HCT116 (cell line): ENCODE measurements at regions not wholly inside any gene's neighbourhood (a gene's known extent, or its start where the extent isn't known, plus 50 kb on each side); places are given as distances from the start of the nearest gene placed in this dataset.

ENCODE experiments used
- ATAC-seq: fragments of 200-7000 bp; cut with Tn5 transposase; 2 replicates; pipeline ENCODE4 v1.9.1; 2020; ENCODE audit warnings: mild to moderate bottlenecking, moderate library complexity
- BruUV-seq: library from RNA; stranded (reverse); fragments of 400-500 nt; replicated peaks from 2 replicates; lab custom pipeline; 2021; lab: Mats Ljungman, UMichigan
- CTCF ChIA-PET: fragments of 300-600 bp; sonication (Branson Sonifier 250); formaldehyde crosslinking; loops from one replicate; lab custom pipeline; 2021; ENCODE audit warnings: antibody characterized with exemption; lab: Charles Lee
- POLR2A ChIA-PET: fragments of 300-600, 350-600 bp; sonication (Branson Sonifier 250); formaldehyde crosslinking; loops from one replicate; lab custom pipeline; 2021; ENCODE audit warnings: antibody characterized with exemption; lab: Charles Lee
- RAD21 ChIA-PET, 2 experiments: fragments of 300-600 bp; sonication (Branson Sonifier 250); formaldehyde crosslinking; loops; one replicate each; lab custom pipeline; 2023; ENCODE audit warnings: low total read pairs in 2 of 2; ENCODE audit not compliant: uncharacterized antibody in 2 of 2, unreplicated experiment in 2 of 2, low non-redundant PET in 1 of 2; lab: Charles Lee
- DNase-seq: peaks from one replicate; pipeline ENCODE4 v3.0.0-alpha.2; 2010; ENCODE audit warnings: low read depth, low spot score
- H2AFZ ChIP-seq: fragments of 200-600 bp; shearing (Covaris generic), sonication (generic); 2 replicates; pipeline ENCODE4 v1.6.1; 2017; ENCODE audit warnings: low read depth, mixed run types, mixed read lengths, antibody characterized with exemption, low read length; ENCODE audit not compliant: poor library complexity, severe bottlenecking
- H3K27ac ChIP-seq: 2 replicates; pipeline ENCODE4 v1.5.1; 2012; ENCODE audit warnings: low read depth, low read length
- H3K27me3 ChIP-seq: fragments of 200-600 bp; sonication (generic); 2 replicates; pipeline ENCODE4 v1.6.1; 2016; ENCODE audit warnings: mixed run types, low read length, mixed read lengths; ENCODE audit not compliant: insufficient read depth
- H3K36me3 ChIP-seq, 2 experiments: fragments of 200-500 bp in 1 of 2; fragments of 200-600 bp in 1 of 2; sonication (Bioruptor generic) in 1 of 2; sonication (generic) in 1 of 2; 2 replicates each; pipeline versions ENCODE4 v1.5.1 to v1.6.1; 2014 to 2016; ENCODE audit warnings: low read length in 2 of 2, inconsistent platforms in 1 of 2, mixed read lengths in 1 of 2, mixed run types in 1 of 2; ENCODE audit not compliant: insufficient read depth in 2 of 2, control insufficient read depth in 1 of 2
- H3K4me1 ChIP-seq, 2 experiments: fragments of 200-600 bp in 1 of 2; sonication (generic) in 1 of 2; 2 replicates each; pipeline versions ENCODE4 v1.5.1 to v1.6.1; 2012 to 2017; ENCODE audit warnings: low read length in 2 of 2, inconsistent platforms in 1 of 2, mild to moderate bottlenecking in 1 of 2, mixed read lengths in 1 of 2, mixed run types in 1 of 2, moderate library complexity in 1 of 2; ENCODE audit not compliant: insufficient read depth in 2 of 2, control insufficient read depth in 1 of 2
- H3K4me2 ChIP-seq: fragments of 200-600 bp; sonication (generic); 2 replicates; pipeline ENCODE4 v1.6.1; 2017; ENCODE audit warnings: mixed run types, low read length, mixed read lengths
- H3K4me3 ChIP-seq, 2 experiments: fragments of 200-600 bp in 1 of 2; sonication (generic) in 1 of 2; replicated peaks in 1 of 2; 2 replicates each; pipeline ENCODE4 v1.5.1; 2011 to 2016; ENCODE audit warnings: low read length in 2 of 2, control low read depth in 1 of 2, low read depth in 1 of 2, mild to moderate bottlenecking in 1 of 2, mixed read lengths in 1 of 2, mixed run types in 1 of 2
- H3K79me2 ChIP-seq: fragments of 200-600 bp; sonication (generic); 2 replicates; pipeline ENCODE4 v1.6.1; 2017; ENCODE audit warnings: mild to moderate bottlenecking, mixed run types, low read length, moderate library complexity, mixed read lengths; ENCODE audit not compliant: insufficient read depth
- H3K9ac ChIP-seq: fragments of 200-600 bp; sonication (generic); 2 replicates; pipeline ENCODE4 v1.6.1; 2016; ENCODE audit warnings: low read length, mixed read lengths
- H3K9me2 ChIP-seq: fragments of 200-600 bp; sonication (generic), shearing (Covaris generic); 2 replicates; pipeline ENCODE4 v1.6.1; 2017; ENCODE audit warnings: mixed run types, mild to moderate bottlenecking, moderate library complexity; ENCODE audit not compliant: insufficient read depth
- H3K9me3 ChIP-seq, 2 experiments: fragments of 200-500 bp in 1 of 2; fragments of 200-600 bp in 1 of 2; sonication (Bioruptor generic) in 1 of 2; sonication (generic) in 1 of 2; 2 replicates each; pipeline ENCODE4 v1.6.1; 2014 to 2017; ENCODE audit warnings: low read length in 2 of 2, mixed read lengths in 2 of 2, inconsistent platforms in 1 of 2, low read depth in 1 of 2, mild to moderate bottlenecking in 1 of 2, mixed run types in 1 of 2, moderate library complexity in 1 of 2; ENCODE audit not compliant: control insufficient read depth in 1 of 2, insufficient read depth in 1 of 2
- H4K20me1 ChIP-seq: fragments of 200-600 bp; sonication (generic), shearing (Covaris generic); 2 replicates; pipeline ENCODE4 v1.6.1; 2017; ENCODE audit warnings: mixed run types, mild to moderate bottlenecking, moderate library complexity; ENCODE audit not compliant: insufficient read depth
- CBX3 ChIP-seq: IDR thresholded peaks from 2 replicates; pipeline ENCODE4 v1.6.1; 2012; ENCODE audit warnings: low read depth
- CEBPB ChIP-seq: IDR thresholded peaks from 2 replicates; pipeline ENCODE4 v1.6.1; 2012; ENCODE audit warnings: low read depth
- EGR1 ChIP-seq: IDR thresholded peaks from 2 replicates; pipeline ENCODE4 v1.6.1; 2012; ENCODE audit warnings: low read depth
- EZH2 ChIP-seq: fragments of 200-600 bp; sonication (generic); IDR thresholded peaks from 2 replicates; pipeline ENCODE4 v1.6.1; 2017; ENCODE audit warnings: antibody characterized with exemption, mixed run types
- EZH2phosphoT487 ChIP-seq: fragments of 200-600 bp; IDR thresholded peaks from 2 replicates; pipeline ENCODE4 v1.6.1; 2018; ENCODE audit warnings: antibody characterized with exemption, borderline replicate concordance
- JUND ChIP-seq: IDR thresholded peaks from 2 replicates; pipeline ENCODE4 v1.6.1; 2012
- POLR2A ChIP-seq: IDR thresholded peaks from 2 replicates; pipeline ENCODE4 v1.7.0; 2011; ENCODE audit warnings: borderline replicate concordance; ENCODE audit not compliant: insufficient read depth, insufficient read length; ENCODE audit errors: extremely low read depth
- POLR2AphosphoS5 ChIP-seq: IDR thresholded peaks from 2 replicates; pipeline ENCODE4 v1.6.1; 2011; ENCODE audit warnings: mild to moderate bottlenecking, low read depth, low read length, moderate library complexity
- RAD21 ChIP-seq: IDR thresholded peaks from 2 replicates; pipeline ENCODE4 v1.6.1; 2012; ENCODE audit warnings: low read depth, mild to moderate bottlenecking
- SIN3A ChIP-seq: IDR thresholded peaks from 2 replicates; pipeline ENCODE4 v1.6.1; 2012; ENCODE audit warnings: low read depth
- SP1 ChIP-seq: IDR thresholded peaks from 2 replicates; pipeline ENCODE4 v1.6.1; 2012; ENCODE audit warnings: low read depth
- TCF7L2 ChIP-seq: IDR thresholded peaks from 2 replicates; pipeline ENCODE4 v1.7.0; 2011; ENCODE audit warnings: borderline replicate concordance, inconsistent platforms; ENCODE audit not compliant: insufficient read depth, insufficient read length; ENCODE audit errors: extremely low read depth
- YY1 ChIP-seq: IDR thresholded peaks from 2 replicates; pipeline ENCODE4 v1.6.1; 2011; ENCODE audit warnings: low read length, low read depth, moderate library complexity, mild to moderate bottlenecking; ENCODE audit not compliant: insufficient replicate concordance; ENCODE audit errors: extremely low read depth
- ZFX ChIP-seq: fragments of 450-650 bp; IDR thresholded peaks from 2 replicates; pipeline ENCODE4 v1.6.1; 2017
- ZNF274 ChIP-seq: fragments of 200-500 bp; sonication (Bioruptor generic); IDR thresholded peaks from 2 replicates; pipeline ENCODE4 v1.6.1; 2014; ENCODE audit warnings: mild to moderate bottlenecking, low read depth, low read length, inconsistent platforms
- intact Hi-C: fragments of 100-400 bp; cut with micrococcal nuclease; formaldehyde crosslinking; loops from 2 replicates; pipeline ENCODE4 v1.10.0; 2022
- TF ChIP-seq, protein P1 (sequence below): IDR thresholded peaks from 2 replicates; pipeline ENCODE4 v1.6.1; 2012; ENCODE audit warnings: low read depth
- TF ChIP-seq, protein P2 (sequence below): IDR thresholded peaks from 2 replicates; pipeline ENCODE4 v1.6.1; 2012

DNA sequence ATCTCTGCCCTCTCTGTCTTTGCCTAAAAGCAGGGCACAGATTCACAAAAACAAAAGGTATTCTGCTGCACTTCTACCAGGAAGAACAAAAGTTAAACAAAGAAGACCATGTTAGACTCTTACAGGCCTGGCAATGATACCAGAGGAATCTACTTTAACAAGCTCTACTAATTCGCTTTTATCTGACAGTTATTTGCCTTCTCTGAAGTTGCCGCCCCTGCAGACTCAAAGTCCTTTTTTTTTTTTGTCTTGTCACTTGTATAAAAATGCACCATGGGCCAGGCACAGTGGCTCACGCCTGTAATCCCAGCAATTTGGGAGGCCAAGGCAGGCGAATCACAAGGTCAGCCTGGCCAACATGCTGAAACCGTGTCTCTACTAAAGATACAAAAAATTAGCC is 176.5 kb upstream of the UBL3 start:
- no peak overlapping the region for H3K27ac ChIP-seq
- no peak overlapping the region for H3K4me3 ChIP-seq
- H3K36me3 ChIP-seq = no peaks in the 10 kb centered on the region
- H3K4me1 ChIP-seq = no peaks in the 10 kb centered on the region
- H3K9me3 ChIP-seq = no peaks in the 10 kb centered on the region
- no peaks in the 10 kb centered on the region for H3K79me2 ChIP-seq
- no peak overlapping the region for H3K9ac ChIP-seq
- no peak for DNase-seq
- ATAC-seq = no peak
- CTCF ChIA-PET = no interaction called here
- no peak for TF ChIP-seq RAD21
- TF ChIP-seq JUND = no peak
- TF ChIP-seq EZH2phosphoT487 = no peak
- no peak for TF ChIP-seq SIN3A
- TF ChIP-seq, protein P1, sequence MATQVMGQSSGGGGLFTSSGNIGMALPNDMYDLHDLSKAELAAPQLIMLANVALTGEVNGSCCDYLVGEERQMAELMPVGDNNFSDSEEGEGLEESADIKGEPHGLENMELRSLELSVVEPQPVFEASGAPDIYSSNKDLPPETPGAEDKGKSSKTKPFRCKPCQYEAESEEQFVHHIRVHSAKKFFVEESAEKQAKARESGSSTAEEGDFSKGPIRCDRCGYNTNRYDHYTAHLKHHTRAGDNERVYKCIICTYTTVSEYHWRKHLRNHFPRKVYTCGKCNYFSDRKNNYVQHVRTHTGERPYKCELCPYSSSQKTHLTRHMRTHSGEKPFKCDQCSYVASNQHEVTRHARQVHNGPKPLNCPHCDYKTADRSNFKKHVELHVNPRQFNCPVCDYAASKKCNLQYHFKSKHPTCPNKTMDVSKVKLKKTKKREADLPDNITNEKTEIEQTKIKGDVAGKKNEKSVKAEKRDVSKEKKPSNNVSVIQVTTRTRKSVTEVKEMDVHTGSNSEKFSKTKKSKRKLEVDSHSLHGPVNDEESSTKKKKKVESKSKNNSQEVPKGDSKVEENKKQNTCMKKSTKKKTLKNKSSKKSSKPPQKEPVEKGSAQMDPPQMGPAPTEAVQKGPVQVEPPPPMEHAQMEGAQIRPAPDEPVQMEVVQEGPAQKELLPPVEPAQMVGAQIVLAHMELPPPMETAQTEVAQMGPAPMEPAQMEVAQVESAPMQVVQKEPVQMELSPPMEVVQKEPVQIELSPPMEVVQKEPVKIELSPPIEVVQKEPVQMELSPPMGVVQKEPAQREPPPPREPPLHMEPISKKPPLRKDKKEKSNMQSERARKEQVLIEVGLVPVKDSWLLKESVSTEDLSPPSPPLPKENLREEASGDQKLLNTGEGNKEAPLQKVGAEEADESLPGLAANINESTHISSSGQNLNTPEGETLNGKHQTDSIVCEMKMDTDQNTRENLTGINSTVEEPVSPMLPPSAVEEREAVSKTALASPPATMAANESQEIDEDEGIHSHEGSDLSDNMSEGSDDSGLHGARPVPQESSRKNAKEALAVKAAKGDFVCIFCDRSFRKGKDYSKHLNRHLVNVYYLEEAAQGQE = no peak
- TF ChIP-seq POLR2A = no peak
- no peak for TF ChIP-seq POLR2AphosphoS5
- TF ChIP-seq CEBPB = no peak
- no peak for TF ChIP-seq SP1
- POLR2A ChIA-PET = no interaction called here
- H3K27me3 ChIP-seq = no peaks in the 10 kb centered on the region
- no peak overlapping the region for H3K4me2 ChIP-seq
- intact Hi-C loops = no loop called here
- no peaks in the 10 kb centered on the region for H3K9me2 ChIP-seq
- RAD21 ChIA-PET = no interaction called here
- H2AFZ ChIP-seq = no peak overlapping the region
- H4K20me1 ChIP-seq = no peaks in the 10 kb centered on the region
- BruUV-seq = no TSS peak

DNA sequence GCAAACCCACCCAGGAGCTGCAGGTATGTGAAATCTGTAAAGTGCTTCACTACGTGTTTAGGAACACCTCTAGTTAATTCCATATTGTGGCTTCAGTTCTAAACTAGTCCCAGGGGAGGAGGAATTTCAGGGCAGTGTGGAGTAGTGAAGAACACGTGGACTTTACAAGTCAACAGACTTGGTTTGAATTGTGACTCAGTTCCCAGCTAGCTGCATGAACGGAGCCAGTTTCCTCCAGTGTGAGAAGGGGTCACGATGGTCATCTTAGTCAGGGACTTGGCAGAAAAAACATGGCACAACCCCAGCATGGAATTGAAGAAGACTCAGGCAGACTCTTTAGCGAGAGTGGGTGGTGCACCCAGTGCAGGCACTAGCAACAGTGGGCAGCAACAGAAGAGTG is 175.7 kb upstream of the UBL3 start:
- Histone ChIP-seq H3K9me3 (no peaks in the 10 kb centered on the region), H3K4me1 (no peaks in the 10 kb centered on the region), H3K36me3 (no peaks in the 10 kb centered on the region), H3K9me2 (no peaks in the 10 kb centered on the region), H3K4me2 (no peak overlapping the region), H3K9ac (no peak overlapping the region), H2AFZ (no peak overlapping the region), H3K27ac (no peak overlapping the region), H3K79me2 (no peaks in the 10 kb centered on the region), H3K27me3 (no peaks in the 10 kb centered on the region), H4K20me1 (no peaks in the 10 kb centered on the region), H3K4me3 (no peak overlapping the region)
- CTCF ChIA-PET = no interaction called here
- DNase-seq (no peak), ATAC-seq (no peak)
- intact Hi-C loops = no loop called here
- POLR2A ChIA-PET = no interaction called here
- BruUV-seq = no TSS peak
- RAD21 ChIA-PET = no interaction called here
- TF ChIP-seq, protein P2, sequence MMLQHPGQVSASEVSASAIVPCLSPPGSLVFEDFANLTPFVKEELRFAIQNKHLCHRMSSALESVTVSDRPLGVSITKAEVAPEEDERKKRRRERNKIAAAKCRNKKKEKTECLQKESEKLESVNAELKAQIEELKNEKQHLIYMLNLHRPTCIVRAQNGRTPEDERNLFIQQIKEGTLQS = no peak
- TF ChIP-seq, protein P1 = no peak
- TF ChIP-seq EGR1 = no peak
- TF ChIP-seq YY1 = no peak
- no peak for TF ChIP-seq EZH2
- no peak for TF ChIP-seq CBX3
- no peak for TF ChIP-seq ZFX
- TF ChIP-seq TCF7L2 = no peak
- TF ChIP-seq ZNF274 = no peak
